SK-N-SH treated with all-trans-retinoic acid at 6 μM for 48 hours (cell line): ENCODE measurements at regions not wholly inside any gene's neighbourhood (a gene's known extent, or its start where the extent isn't known, plus 50 kb on each side); places are given as distances from the start of the nearest gene placed in this dataset.

ENCODE experiments used
- ATAC-seq: fragments of 200-7000 bp; cut with Tn5 transposase; 3 replicates; pipeline ENCODE4 v1.9.1; 2020; ENCODE audit warnings: mild to moderate bottlenecking, moderate library complexity
- ARNTL ChIP-seq: fragments of 450-650 bp; formaldehyde crosslinking; IDR thresholded peaks from 2 replicates; pipeline ENCODE4 v1.5.0; 2020; ENCODE audit warnings: low read depth, mild to moderate bottlenecking, moderate library complexity, borderline replicate concordance
- CSDC2 ChIP-seq: fragments of 250-450 bp; sonication (Bioruptor Pico); IDR thresholded peaks from 2 replicates; pipeline ENCODE4 v1.5.0; 2020; ENCODE audit warnings: mild to moderate bottlenecking, moderate library complexity
- ESRRG ChIP-seq: fragments of 250-450 bp; sonication (Bioruptor Pico); IDR thresholded peaks from 2 replicates; pipeline ENCODE4 v1.6.1; 2021; ENCODE audit warnings: mild to moderate bottlenecking
- GLIS3 ChIP-seq: fragments of 250-450 bp; sonication (Bioruptor Pico); IDR thresholded peaks from 2 replicates; pipeline ENCODE4 v1.5.0; 2020; ENCODE audit warnings: mild to moderate bottlenecking, moderate library complexity
- ISL1 ChIP-seq: fragments of 250-450 bp; sonication (Bioruptor Pico); IDR thresholded peaks from 2 replicates; pipeline ENCODE4 v2.1.2; 2022; ENCODE audit warnings: mild to moderate bottlenecking, moderate library complexity
- OSR1 ChIP-seq: fragments of 250-450 bp; sonication (Bioruptor Pico); IDR thresholded peaks from 2 replicates; pipeline ENCODE4 v1.8.0; 2022; ENCODE audit warnings: moderate library complexity, mild to moderate bottlenecking, inconsistent platforms
- RARB ChIP-seq: fragments of 250-450 bp; sonication (Bioruptor Pico); IDR thresholded peaks from 2 replicates; pipeline ENCODE4 v1.8.0; 2021; ENCODE audit warnings: mild to moderate bottlenecking, moderate library complexity
- SNAI2 ChIP-seq: fragments of 250-450 bp; sonication (Bioruptor Pico); IDR thresholded peaks from 2 replicates; pipeline ENCODE4 v1.5.0; 2020; ENCODE audit warnings: mild to moderate bottlenecking, moderate library complexity
- TCF4 ChIP-seq: fragments of 250-450 bp; sonication (Bioruptor Pico); IDR thresholded peaks from 2 replicates; pipeline ENCODE4 v1.8.0; 2021; ENCODE audit warnings: mild to moderate bottlenecking, moderate library complexity, borderline replicate concordance
- TOX ChIP-seq: fragments of 250-450 bp; sonication (Bioruptor Pico); IDR thresholded peaks from 2 replicates; pipeline ENCODE4 v1.8.0; 2021; ENCODE audit warnings: mild to moderate bottlenecking, moderate library complexity, borderline replicate concordance
- ZC3H10 ChIP-seq: fragments of 250-450 bp; sonication (Bioruptor Pico); IDR thresholded peaks from 2 replicates; pipeline ENCODE4 v1.5.1; 2021; ENCODE audit warnings: mild to moderate bottlenecking, moderate library complexity
- ZFP3 ChIP-seq: fragments of 250-450 bp; sonication (Bioruptor Pico); IDR thresholded peaks from 2 replicates; pipeline ENCODE4 v1.5.0; 2020; ENCODE audit warnings: mild to moderate bottlenecking, moderate library complexity
- ZNF565 ChIP-seq: fragments of 450-650 bp; formaldehyde crosslinking; conservative IDR thresholded peaks from 2 replicates; pipeline ENCODE4 v1.5.0; 2020; ENCODE audit warnings: low read depth, mild to moderate bottlenecking, moderate library complexity
- ZNF70 ChIP-seq: fragments of 450-650 bp; formaldehyde crosslinking; IDR thresholded peaks from 2 replicates; pipeline ENCODE4 v1.5.0; 2020; ENCODE audit warnings: mild to moderate bottlenecking, moderate library complexity
- ZNF8 ChIP-seq: fragments of 450-650 bp; formaldehyde crosslinking; IDR thresholded peaks from 2 replicates; pipeline ENCODE4 v1.5.0; 2020; ENCODE audit warnings: mild to moderate bottlenecking, moderate library complexity
- TF ChIP-seq, protein P1 (sequence below): fragments of 250-450 bp; sonication (Bioruptor Pico); IDR thresholded peaks from 2 replicates; pipeline ENCODE4 v1.5.1; 2021; ENCODE audit warnings: mild to moderate bottlenecking, moderate library complexity
- TF ChIP-seq, protein P2 (sequence below): fragments of 250-450 bp; sonication (Bioruptor Pico); IDR thresholded peaks from 2 replicates; pipeline ENCODE4 v1.5.0; 2020; ENCODE audit warnings: mild to moderate bottlenecking, moderate library complexity
- TF ChIP-seq, protein P3 (sequence below): fragments of 250-450 bp; sonication (Bioruptor Pico); IDR thresholded peaks from 2 replicates; pipeline ENCODE4 v1.8.0; 2021; ENCODE audit warnings: low read depth, mild to moderate bottlenecking, moderate library complexity, borderline replicate concordance

DNA sequence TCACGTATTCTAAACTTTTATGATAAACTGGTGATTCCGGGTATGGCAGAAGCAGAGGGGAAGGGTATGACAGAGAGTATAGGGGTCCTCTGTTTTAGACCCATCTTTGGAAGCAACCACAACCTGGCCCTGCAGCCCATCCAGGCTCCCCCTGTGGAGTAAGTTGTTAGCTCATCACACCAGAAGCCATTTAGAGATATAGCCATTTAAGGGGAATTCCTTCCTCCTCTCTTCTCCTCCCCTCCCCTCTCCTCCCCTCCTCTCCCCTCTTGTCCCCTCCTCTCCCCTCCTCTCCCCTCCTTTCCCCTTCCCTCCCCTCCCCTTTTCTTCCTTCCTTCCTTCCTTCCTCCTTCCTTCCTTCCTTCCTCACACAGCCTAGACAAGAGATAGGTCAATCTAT, 197.3 kb upstream of the LDB2 start:
- ATAC-seq, result no peak
- TF ChIP-seq ESRRG (CRISPR knock-in tag), result no peak
- TF ChIP-seq, protein P1, sequence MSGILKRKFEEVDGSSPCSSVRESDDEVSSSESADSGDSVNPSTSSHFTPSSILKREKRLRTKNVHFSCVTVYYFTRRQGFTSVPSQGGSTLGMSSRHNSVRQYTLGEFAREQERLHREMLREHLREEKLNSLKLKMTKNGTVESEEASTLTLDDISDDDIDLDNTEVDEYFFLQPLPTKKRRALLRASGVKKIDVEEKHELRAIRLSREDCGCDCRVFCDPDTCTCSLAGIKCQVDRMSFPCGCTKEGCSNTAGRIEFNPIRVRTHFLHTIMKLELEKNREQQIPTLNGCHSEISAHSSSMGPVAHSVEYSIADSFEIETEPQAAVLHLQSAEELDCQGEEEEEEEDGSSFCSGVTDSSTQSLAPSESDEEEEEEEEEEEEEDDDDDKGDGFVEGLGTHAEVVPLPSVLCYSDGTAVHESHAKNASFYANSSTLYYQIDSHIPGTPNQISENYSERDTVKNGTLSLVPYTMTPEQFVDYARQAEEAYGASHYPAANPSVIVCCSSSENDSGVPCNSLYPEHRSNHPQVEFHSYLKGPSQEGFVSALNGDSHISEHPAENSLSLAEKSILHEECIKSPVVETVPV (CRISPR knock-in tag), result no peak
- no peak for TF ChIP-seq TOX (CRISPR knock-in tag)
- no peak for TF ChIP-seq ZC3H10 (CRISPR knock-in tag)
- no peak for TF ChIP-seq ARNTL (CRISPR knock-in tag)
- TF ChIP-seq GLIS3 (CRISPR knock-in tag), result no peak
- TF ChIP-seq ZNF565 (CRISPR knock-in tag), result no peak
- TF ChIP-seq CSDC2, result no peak
- no peak for TF ChIP-seq TCF4
- TF ChIP-seq, protein P2, sequence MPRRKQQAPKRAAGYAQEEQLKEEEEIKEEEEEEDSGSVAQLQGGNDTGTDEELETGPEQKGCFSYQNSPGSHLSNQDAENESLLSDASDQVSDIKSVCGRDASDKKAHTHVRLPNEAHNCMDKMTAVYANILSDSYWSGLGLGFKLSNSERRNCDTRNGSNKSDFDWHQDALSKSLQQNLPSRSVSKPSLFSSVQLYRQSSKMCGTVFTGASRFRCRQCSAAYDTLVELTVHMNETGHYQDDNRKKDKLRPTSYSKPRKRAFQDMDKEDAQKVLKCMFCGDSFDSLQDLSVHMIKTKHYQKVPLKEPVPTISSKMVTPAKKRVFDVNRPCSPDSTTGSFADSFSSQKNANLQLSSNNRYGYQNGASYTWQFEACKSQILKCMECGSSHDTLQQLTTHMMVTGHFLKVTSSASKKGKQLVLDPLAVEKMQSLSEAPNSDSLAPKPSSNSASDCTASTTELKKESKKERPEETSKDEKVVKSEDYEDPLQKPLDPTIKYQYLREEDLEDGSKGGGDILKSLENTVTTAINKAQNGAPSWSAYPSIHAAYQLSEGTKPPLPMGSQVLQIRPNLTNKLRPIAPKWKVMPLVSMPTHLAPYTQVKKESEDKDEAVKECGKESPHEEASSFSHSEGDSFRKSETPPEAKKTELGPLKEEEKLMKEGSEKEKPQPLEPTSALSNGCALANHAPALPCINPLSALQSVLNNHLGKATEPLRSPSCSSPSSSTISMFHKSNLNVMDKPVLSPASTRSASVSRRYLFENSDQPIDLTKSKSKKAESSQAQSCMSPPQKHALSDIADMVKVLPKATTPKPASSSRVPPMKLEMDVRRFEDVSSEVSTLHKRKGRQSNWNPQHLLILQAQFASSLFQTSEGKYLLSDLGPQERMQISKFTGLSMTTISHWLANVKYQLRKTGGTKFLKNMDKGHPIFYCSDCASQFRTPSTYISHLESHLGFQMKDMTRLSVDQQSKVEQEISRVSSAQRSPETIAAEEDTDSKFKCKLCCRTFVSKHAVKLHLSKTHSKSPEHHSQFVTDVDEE (CRISPR knock-in tag), result no peak

DNA sequence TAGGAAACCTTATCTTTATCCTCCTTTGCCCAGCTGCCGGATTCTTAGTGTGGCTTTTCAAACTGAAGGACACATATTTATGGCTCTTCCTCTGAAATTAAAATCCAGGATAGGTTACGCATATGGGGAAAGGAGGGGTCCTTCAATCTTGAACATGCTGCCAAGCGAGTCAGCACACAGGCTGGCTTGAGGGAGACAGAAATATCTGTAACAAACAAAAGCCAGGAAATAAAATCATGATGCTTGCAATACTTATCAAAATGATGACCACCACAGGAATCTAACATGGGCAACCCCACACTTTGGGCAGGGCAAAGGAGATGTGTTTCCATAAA, 196.4 kb upstream of the LDB2 start:
- no peak for TF ChIP-seq ZNF8 (CRISPR knock-in tag)
- TF ChIP-seq, protein P1 (CRISPR knock-in tag), result no peak
- no peak for TF ChIP-seq OSR1 (CRISPR knock-in tag)
- TF ChIP-seq SNAI2, result no peak
- TF ChIP-seq ZNF70 (CRISPR knock-in tag), result no peak
- no peak for TF ChIP-seq ZNF565 (CRISPR knock-in tag)
- TF ChIP-seq, protein P2 (CRISPR knock-in tag), result no peak
- no peak for TF ChIP-seq GLIS3 (CRISPR knock-in tag)
- no peak for TF ChIP-seq ZFP3
- TF ChIP-seq ISL1 (CRISPR knock-in tag), result no peak
- TF ChIP-seq, all 23 proteins: peak for 0
- peak; percentile 52 for ATAC-seq

DNA sequence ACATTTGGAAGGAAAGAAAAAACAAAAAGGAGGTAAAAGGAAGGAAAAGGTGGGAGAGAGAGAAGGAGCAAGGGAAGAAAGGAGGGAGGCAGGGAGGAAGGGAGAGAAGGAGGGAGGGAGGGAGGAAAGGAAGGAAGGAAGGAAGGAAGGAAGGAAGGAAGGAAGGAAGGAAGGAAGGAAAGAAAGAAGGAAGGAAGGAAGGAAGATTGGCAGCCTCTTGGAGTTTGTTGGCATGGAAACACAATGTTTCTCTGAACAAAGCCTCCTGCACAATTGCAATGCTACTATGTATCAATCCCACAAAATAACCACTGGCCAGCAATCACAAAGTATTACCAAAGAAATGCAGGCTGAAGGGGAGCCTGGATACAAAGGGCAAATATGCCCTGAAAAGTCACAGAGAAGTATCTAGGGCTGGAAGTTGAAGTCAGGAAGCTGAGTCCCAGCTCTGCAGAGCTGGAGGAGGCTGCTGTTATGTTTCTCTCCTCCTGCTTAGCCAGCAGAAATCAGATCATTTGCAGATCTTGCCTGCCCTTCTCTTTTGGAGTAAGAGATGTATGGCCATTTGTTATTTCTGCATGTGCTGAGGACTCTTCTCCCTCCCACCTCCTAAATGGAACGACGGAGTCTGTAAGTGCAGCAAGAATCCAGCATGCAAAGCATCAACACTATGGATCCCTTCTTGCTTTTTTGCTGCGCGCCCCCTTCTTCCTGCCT, 195.9 kb upstream of the LDB2 start:
- peak; percentile 56 for ATAC-seq
- TF ChIP-seq ZNF565 (CRISPR knock-in tag), result no peak
- TF ChIP-seq, protein P1 (CRISPR knock-in tag), result no peak
- TF ChIP-seq ZFP3, result no peak
- no peak for TF ChIP-seq CSDC2
- TF ChIP-seq, protein P2 (CRISPR knock-in tag), result no peak
- TF ChIP-seq ZC3H10 (CRISPR knock-in tag), result no peak
- no peak for TF ChIP-seq TOX (CRISPR knock-in tag)
- TF ChIP-seq, protein P3, sequence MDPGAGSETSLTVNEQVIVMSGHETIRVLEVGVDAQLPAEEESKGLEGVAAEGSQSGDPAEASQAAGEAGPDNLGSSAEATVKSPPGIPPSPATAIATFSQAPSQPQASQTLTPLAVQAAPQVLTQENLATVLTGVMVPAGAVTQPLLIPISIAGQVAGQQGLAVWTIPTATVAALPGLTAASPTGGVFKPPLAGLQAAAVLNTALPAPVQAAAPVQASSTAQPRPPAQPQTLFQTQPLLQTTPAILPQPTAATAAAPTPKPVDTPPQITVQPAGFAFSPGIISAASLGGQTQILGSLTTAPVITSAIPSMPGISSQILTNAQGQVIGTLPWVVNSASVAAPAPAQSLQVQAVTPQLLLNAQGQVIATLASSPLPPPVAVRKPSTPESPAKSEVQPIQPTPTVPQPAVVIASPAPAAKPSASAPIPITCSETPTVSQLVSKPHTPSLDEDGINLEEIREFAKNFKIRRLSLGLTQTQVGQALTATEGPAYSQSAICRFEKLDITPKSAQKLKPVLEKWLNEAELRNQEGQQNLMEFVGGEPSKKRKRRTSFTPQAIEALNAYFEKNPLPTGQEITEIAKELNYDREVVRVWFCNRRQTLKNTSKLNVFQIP (CRISPR knock-in tag), result no peak
- no peak for TF ChIP-seq RARB (CRISPR knock-in tag)
- TF ChIP-seq OSR1 (CRISPR knock-in tag), result no peak
- no peak for TF ChIP-seq ARNTL (CRISPR knock-in tag)
- TF ChIP-seq ZNF8 (CRISPR knock-in tag), result no peak
- no peak for TF ChIP-seq TCF4
- TF ChIP-seq ZNF70 (CRISPR knock-in tag), result no peak
